ENCODE measurements at regions not wholly inside any gene's neighbourhood (a gene's known extent, or its start where the extent isn't known, plus 50 kb on each side); places are given as distances from the start of the nearest gene placed in this dataset.

DNA sequence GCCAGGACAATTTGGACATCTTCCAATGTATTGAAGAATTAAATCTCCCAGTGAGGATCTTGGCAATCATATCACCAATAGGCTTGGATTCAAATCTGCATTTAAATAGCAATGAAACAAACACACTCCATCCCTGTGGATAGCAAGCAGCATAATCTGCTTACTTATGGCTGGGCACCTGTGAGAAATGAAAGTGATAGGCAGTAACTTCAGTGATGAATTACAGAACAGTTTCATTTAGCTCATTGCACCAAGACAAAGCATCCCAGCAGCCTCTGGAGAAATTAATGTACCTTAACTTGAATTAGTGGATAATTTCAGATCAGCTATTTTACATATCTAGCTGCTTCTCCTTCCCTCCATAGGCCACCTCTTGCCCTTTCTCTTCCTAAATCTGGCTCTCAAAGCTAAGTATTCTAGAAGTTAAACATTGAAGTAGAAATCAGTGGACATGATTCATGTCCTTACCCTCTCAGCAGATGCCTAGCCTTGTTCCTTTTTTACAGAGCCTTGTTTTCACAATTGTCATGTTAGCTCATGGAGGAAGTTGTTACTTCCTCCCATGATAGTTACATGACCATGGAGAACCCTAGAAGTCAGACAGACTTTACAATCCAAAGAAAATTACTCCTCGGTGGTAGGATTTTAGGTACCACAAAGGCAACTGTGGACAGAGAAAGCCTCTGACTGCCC is 88.5 kb upstream of the TACR1 start:
- Histone ChIP-seq H3K9me3 (no peaks in the 10 kb centered on the region), H3K27me3 (no peaks in the 10 kb centered on the region), H3K4me3 (no peak overlapping the region), H3K27ac (no peak overlapping the region), H3K36me3 (no peaks in the 10 kb centered on the region), H3K4me1 (no peaks in the 10 kb centered on the region)
- TF ChIP-seq, protein P1, sequence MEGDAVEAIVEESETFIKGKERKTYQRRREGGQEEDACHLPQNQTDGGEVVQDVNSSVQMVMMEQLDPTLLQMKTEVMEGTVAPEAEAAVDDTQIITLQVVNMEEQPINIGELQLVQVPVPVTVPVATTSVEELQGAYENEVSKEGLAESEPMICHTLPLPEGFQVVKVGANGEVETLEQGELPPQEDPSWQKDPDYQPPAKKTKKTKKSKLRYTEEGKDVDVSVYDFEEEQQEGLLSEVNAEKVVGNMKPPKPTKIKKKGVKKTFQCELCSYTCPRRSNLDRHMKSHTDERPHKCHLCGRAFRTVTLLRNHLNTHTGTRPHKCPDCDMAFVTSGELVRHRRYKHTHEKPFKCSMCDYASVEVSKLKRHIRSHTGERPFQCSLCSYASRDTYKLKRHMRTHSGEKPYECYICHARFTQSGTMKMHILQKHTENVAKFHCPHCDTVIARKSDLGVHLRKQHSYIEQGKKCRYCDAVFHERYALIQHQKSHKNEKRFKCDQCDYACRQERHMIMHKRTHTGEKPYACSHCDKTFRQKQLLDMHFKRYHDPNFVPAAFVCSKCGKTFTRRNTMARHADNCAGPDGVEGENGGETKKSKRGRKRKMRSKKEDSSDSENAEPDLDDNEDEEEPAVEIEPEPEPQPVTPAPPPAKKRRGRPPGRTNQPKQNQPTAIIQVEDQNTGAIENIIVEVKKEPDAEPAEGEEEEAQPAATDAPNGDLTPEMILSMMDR (IDR thresholded peaks at IDR 0.05): no peak
- intact Hi-C loops (cut with DNase I; ENCODE audit: low total_unique reads): no loop called here
- DNase-seq: no peak

DNA sequence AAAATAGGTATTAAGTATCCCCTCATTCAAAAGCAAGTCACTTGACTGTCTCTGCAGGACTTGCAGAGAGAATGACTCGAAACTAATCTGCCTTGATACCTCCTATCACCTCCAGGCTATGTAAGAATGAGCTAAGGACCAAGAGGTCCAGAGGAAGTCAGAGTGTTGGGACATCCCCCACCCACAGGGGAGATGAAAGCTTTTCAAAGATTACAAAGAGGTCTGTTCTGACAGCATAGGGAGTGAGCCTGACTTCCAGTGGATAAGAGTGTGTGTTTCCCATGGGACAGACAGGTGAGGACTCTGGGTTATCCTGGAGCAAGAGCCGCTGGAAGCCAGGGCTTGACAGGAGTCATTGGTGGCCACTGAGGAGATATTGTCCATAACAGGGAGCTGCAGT is 85.0 kb upstream of the TACR1 start:
- Histone ChIP-seq H3K36me3 (no peaks in the 10 kb centered on the region), H3K4me1 (no peaks in the 10 kb centered on the region), H3K27ac (no peak overlapping the region), H3K27me3 (no peaks in the 10 kb centered on the region), H3K4me3 (no peak overlapping the region), H3K9me3 (no peaks in the 10 kb centered on the region)
- intact Hi-C loops (cut with DNase I; ENCODE audit: low total_unique reads): no loop called here
- DNase-seq: no peak
- TF ChIP-seq, protein P1 (IDR thresholded peaks at IDR 0.05): no peak

DNA sequence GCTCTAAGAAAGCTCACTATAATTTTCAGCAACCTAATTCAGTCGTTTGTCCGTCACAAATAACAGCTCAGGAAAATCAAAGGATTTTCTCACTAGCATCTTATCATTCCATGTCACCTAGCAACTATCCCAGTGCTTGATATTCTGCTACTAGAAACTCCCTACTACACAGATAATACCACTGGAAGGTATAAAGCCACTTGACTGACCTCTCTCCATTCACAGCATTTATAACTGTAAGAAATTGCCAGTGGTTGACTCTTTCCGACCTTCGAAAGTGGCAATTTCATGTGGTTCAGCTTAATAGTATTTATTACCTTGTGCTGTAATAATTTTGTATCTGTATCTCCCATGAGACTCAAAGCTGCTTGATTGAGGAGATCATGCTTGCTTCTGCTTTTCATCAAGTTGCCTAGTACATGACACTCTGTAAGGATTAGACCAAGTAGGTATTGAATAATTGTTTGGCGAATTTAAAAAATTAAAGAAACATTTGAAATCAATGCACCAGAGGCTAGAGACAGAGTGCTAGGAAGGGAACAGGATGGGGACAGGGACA is 79.6 kb upstream of the TACR1 start:
- DNase-seq: no peak
- H3K27me3 ChIP-seq: no peaks in the 10 kb centered on the region
- H3K9me3 ChIP-seq: no peaks in the 10 kb centered on the region
- H3K4me1 ChIP-seq: no peaks in the 10 kb centered on the region
- H3K36me3 ChIP-seq: no peaks in the 10 kb centered on the region
- TF ChIP-seq, protein P1 (IDR thresholded peaks at IDR 0.05): no peak
- H3K4me3 ChIP-seq: no peak overlapping the region
- H3K27ac ChIP-seq: no peak overlapping the region
- intact Hi-C loops (cut with DNase I; ENCODE audit: low total_unique reads): no loop called here

DNA sequence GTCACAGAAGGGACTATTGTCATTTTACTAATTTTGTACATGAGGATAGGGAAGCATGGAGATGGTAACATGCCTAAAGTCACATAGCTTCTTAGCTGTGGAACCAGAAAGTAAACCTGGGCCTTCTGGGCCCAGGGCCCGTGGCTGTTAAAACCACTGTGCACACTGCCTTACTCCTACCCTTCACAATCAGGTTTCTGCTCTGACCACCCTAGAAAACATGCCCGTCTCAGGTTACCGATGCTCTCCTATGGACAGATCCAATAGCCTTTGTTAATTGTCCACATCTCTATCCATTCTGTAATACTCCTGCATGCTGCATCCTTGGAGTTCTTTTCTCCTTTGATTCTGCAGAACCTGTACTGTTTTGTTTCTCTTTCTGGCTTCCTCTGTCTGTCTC is 79.0 kb upstream of the TACR1 start:
- H3K4me3 ChIP-seq: no peak overlapping the region
- no peaks in the 10 kb centered on the region for H3K4me1 ChIP-seq
- DNase-seq: no peak
- no peaks in the 10 kb centered on the region for H3K36me3 ChIP-seq
- TF ChIP-seq, protein P1 (IDR thresholded peaks at IDR 0.05): no peak
- no peak overlapping the region for H3K27ac ChIP-seq
- intact Hi-C loops (cut with DNase I; ENCODE audit: low total_unique reads): no loop called here
- H3K27me3 ChIP-seq: no peaks in the 10 kb centered on the region
- no peaks in the 10 kb centered on the region for H3K9me3 ChIP-seq

DNA sequence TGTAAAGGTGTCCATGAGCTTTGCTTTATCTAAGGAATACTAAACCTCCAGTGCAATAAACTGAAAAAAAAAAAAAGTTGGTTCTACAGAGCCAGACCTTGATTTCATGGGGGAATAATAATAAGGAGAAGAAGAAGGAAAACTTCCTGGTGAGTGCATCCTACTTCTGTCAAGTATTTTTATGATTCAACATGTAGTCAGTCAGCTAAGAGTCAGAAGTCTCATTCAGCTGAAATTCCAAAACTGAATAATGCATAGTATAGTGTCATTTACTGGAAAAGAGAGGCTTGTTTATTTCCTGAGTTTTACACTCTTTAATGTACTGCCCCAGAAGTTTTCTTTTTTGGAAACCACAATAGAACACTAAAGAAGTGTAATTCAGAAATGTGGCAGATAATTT is 77.8 kb upstream of the TACR1 start:
- no peaks in the 10 kb centered on the region for H3K4me1 ChIP-seq
- no peak overlapping the region for H3K4me3 ChIP-seq
- TF ChIP-seq, protein P1 (IDR thresholded peaks at IDR 0.05): no peak
- H3K36me3 ChIP-seq: no peaks in the 10 kb centered on the region
- no peak overlapping the region for H3K27ac ChIP-seq
- intact Hi-C loops (cut with DNase I; ENCODE audit: low total_unique reads): no loop called here
- no peaks in the 10 kb centered on the region for H3K9me3 ChIP-seq
- DNase-seq: no peak
- H3K27me3 ChIP-seq: no peaks in the 10 kb centered on the region

Measured in tibial artery (tissue), 4 donors.